GM23248 (cell line): ENCODE measurements at regions not wholly inside any gene's neighbourhood (a gene's known extent, or its start where the extent isn't known, plus 50 kb on each side); places are given as distances from the start of the nearest gene placed in this dataset.

Source experiments
- DNase-seq: peaks from one replicate; pipeline ENCODE4 v3.0.0-alpha.2; 2015
- H2AFZ ChIP-seq: fragments of 200-600 bp; sonication (generic); 2 replicates; pipeline ENCODE4 v1.6.1; 2016; ENCODE audit warnings: antibody characterized with exemption
- H3F3A ChIP-seq: fragments of 200-600 bp; sonication (generic); 2 replicates; pipeline ENCODE4 v1.6.1; 2016; ENCODE audit warnings: mild to moderate bottlenecking, antibody characterized with exemption, mixed run types; ENCODE audit not compliant: insufficient read depth
- H3K27ac ChIP-seq: fragments of 200-600 bp; sonication (generic); 2 replicates; pipeline ENCODE4 v1.5.1; 2016; ENCODE audit warnings: mild to moderate bottlenecking
- H3K27me3 ChIP-seq: fragments of 200-600 bp; sonication (generic); replicated peaks from 2 replicates; pipeline ENCODE4 v1.6.1; 2016; ENCODE audit warnings: mild to moderate bottlenecking; ENCODE audit not compliant: insufficient read depth
- H3K36me3 ChIP-seq: fragments of 200-600 bp; sonication (generic); 2 replicates; pipeline ENCODE4 v1.6.1; 2016; ENCODE audit warnings: low read depth, mild to moderate bottlenecking
- H3K4me1 ChIP-seq: fragments of 200-600 bp; sonication (generic); 2 replicates; pipeline ENCODE4 v1.6.1; 2016; ENCODE audit warnings: mild to moderate bottlenecking; ENCODE audit not compliant: insufficient read depth
- H3K4me2 ChIP-seq: fragments of 200-600 bp; sonication (generic); one replicate; pipeline ENCODE4 v1.6.1; 2016; ENCODE audit warnings: mild to moderate bottlenecking; ENCODE audit not compliant: unreplicated experiment
- H3K4me3 ChIP-seq: fragments of 200-600 bp; sonication (generic); 2 replicates; pipeline ENCODE4 v1.5.1; 2016; ENCODE audit warnings: mild to moderate bottlenecking
- H3K79me2 ChIP-seq: fragments of 200-600 bp; sonication (generic); 2 replicates; pipeline ENCODE4 v1.6.1; 2016; ENCODE audit warnings: mild to moderate bottlenecking; ENCODE audit not compliant: insufficient read depth
- H3K9ac ChIP-seq: fragments of 200-600 bp; sonication (generic); 2 replicates; pipeline ENCODE4 v1.6.1; 2016; ENCODE audit warnings: mild to moderate bottlenecking
- H3K9me2 ChIP-seq: fragments of 200-600 bp; sonication (generic); 2 replicates; pipeline ENCODE4 v1.6.1; 2016; ENCODE audit warnings: mixed run types, mild to moderate bottlenecking, moderate library complexity; ENCODE audit not compliant: insufficient read depth
- H3K9me3 ChIP-seq: fragments of 200-600 bp; sonication (generic); one replicate; pipeline ENCODE4 v1.6.1; 2017; ENCODE audit warnings: low read depth
- H4K20me1 ChIP-seq: fragments of 200-600 bp; sonication (generic); 2 replicates; pipeline ENCODE4 v1.6.0; 2016; ENCODE audit not compliant: insufficient read depth
- EZH2 ChIP-seq: fragments of 200-600 bp; sonication (generic); IDR thresholded peaks from 2 replicates; pipeline ENCODE4 v1.6.1; 2018; ENCODE audit warnings: antibody characterized with exemption, mild to moderate bottlenecking; ENCODE audit not compliant: insufficient read depth, poor library complexity, severe bottlenecking
- EZH2phosphoT487 ChIP-seq: fragments of 200-600 bp; sonication (generic); IDR thresholded peaks from 2 replicates; pipeline ENCODE4 v1.6.1; 2018; ENCODE audit warnings: antibody characterized with exemption, moderate library complexity, mild to moderate bottlenecking, low read depth; ENCODE audit not compliant: insufficient read depth
- WGBS, 2 experiments: methylation state at CpG; one replicate each; pipeline ENCODE4 v1.1.6; 2015 to 2017; ENCODE audit warnings: low lambda C conversion rate in 2 of 2, low coverage in 1 of 2; ENCODE audit errors: missing lambda C conversion rate in 2 of 2; 5-methylcytosine and 5-hydroxymethylcytosine counted together
- in situ Hi-C: fragments of 300-500 bp; cut with MboI; formaldehyde crosslinking; loops from 2 replicates; pipeline ENCODE4 v1.15.0; 2020

DNA sequence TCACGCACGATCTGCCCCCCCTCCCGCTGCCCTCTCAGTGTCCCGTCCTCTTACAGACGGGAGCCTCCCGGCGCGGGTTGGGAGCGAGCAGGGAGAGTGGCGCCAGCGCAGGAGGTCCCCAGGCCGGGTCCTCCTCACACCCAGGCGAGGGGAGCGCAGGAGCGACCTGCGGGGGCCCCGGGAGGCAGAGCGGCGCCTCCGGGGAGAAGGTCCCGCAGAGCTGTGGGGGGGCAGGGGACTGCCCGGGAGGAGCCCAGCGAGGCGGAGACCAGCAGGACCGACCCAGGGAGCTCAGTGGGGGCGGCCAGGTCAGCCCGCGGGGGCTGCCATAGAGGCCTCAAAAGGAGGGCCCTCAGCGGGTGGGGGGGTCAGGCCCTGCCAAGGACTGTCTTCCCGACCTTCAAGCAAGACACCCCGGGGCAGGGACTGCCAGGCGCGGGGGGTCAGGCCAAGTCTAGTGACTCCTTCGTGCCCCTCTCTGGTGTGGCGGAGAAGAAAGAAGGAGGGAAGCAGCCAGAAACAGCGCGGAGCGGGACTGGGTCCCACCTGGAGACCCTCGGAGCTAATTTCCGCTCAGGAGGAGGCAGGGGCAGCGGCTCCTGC, 123.3 kb upstream of the ERCC6L2 start:
- H2AFZ ChIP-seq, result no peak overlapping the region
- no peak for DNase-seq
- no peak overlapping the region for H3K4me3 ChIP-seq
- H3K4me2 ChIP-seq, result no peak overlapping the region
- 29% methylated on average over 26 to 41 of the region's 41 CpGs for WGBS, 2 experiments
- H3K9me3 ChIP-seq, result no peaks in the 10 kb centered on the region
- H4K20me1 ChIP-seq, result no peaks in the 10 kb centered on the region
- no peak overlapping the region for H3K27ac ChIP-seq
- peaks cover 8% of the 10 kb centered on the region; the same call in 1 of the 2 replicates for H3K4me1 ChIP-seq
- no peaks in the 10 kb centered on the region; the same call in 1 of the 2 replicates for H3K27me3 ChIP-seq
- no peak overlapping the region for H3K9ac ChIP-seq
- no peaks in the 10 kb centered on the region for H3K79me2 ChIP-seq
- no peaks in the 10 kb centered on the region for H3K36me3 ChIP-seq
- peaks cover 1% of the 10 kb centered on the region; the same call in 1 of the 2 replicates for H3F3A ChIP-seq
- TF ChIP-seq EZH2phosphoT487 (no peak), EZH2 (no peak)
- in situ Hi-C loops, result no loop called here
- no peaks in the 10 kb centered on the region for H3K9me2 ChIP-seq

DNA sequence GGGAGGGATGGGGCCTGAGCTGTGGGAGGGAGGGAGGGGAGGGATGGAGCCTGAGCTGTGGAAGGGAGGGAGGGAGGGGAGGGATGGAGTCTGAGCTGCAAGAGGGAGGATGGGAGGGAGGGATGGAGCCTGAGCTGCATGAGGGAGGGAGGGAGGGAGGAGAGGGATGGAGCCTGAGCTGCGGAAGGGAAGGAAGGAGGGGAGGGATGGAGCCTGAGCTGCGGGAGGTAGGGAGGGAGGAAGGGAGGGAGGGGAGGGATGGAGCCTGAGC, 124.0 kb upstream of the ERCC6L2 start:
- H3K36me3 ChIP-seq, result no peaks in the 10 kb centered on the region
- no peaks in the 10 kb centered on the region for H3F3A ChIP-seq
- H3K9me3 ChIP-seq, result no peaks in the 10 kb centered on the region
- H3K27me3 ChIP-seq, result no peaks in the 10 kb centered on the region; the same call in 1 of the 2 replicates
- no peaks in the 10 kb centered on the region for H3K9me2 ChIP-seq
- H3K4me2 ChIP-seq, result no peak overlapping the region
- in situ Hi-C loops, result no loop called here
- peaks cover under 1% of the 10 kb centered on the region; the same call in 1 of the 2 replicates for H3K4me1 ChIP-seq
- DNase-seq, result no peak
- WGBS, 2 experiments, result 69% methylated on average over 2 of the region's 2 CpGs; no CpG with 5 or more reads in 1 of the 2 experiments
- H3K27ac ChIP-seq, result no peak overlapping the region
- no peak overlapping the region for H2AFZ ChIP-seq
- H4K20me1 ChIP-seq, result no peaks in the 10 kb centered on the region
- no peaks in the 10 kb centered on the region for H3K79me2 ChIP-seq
- H3K9ac ChIP-seq, result no peak overlapping the region
- TF ChIP-seq EZH2phosphoT487 (no peak), EZH2 (no peak)
- no peak overlapping the region for H3K4me3 ChIP-seq

DNA sequence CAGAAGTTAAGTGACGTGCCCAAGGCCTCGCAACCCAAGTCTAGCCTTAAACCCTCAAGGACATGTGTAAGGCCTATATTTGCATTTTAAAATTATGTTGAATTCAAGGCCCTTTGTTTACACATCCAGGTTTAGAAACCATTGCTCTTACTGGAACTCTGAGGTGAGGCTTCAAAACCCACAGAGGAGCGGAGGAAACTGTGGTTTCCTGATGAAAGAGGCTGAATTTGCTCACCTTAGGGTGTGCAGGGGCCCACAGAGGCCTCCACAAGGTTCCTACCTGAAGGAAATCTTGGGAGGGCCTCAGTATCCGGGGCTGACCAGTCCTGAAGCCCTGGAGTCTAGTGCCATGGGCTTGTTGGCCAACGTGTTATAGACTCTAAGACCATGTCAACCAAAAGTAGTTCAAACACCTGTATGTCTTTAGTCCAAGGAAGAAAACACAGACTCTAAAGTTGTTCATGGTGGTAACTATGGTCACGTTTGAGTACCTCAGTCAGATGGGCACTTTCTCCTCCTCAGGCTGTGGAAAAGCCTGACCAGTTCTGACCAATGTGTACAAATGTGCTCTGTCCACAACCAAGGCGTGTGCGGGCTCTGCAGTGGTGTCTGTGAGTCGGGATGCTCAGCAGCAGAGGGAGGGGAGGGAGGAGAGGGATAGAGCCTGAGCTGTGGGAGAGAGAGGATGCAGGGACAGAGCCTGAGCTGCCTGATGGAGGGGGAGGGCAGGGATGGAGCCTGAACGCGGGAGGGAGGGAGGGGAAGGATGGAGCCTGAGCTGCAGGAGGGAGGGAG, 124.6 kb upstream of the ERCC6L2 start:
- Histone ChIP-seq H3K9me2 (no peaks in the 10 kb centered on the region), H3K9ac (no peak overlapping the region), H3K27me3 (no peaks in the 10 kb centered on the region; the same call in 1 of the 2 replicates), H3K36me3 (no peaks in the 10 kb centered on the region), H3K4me3 (no peak overlapping the region), H4K20me1 (no peaks in the 10 kb centered on the region), H3K9me3 (no peaks in the 10 kb centered on the region), H3F3A (no peaks in the 10 kb centered on the region), H3K27ac (no peak overlapping the region), H3K4me2 (no peak overlapping the region), H2AFZ (no peak overlapping the region), H3K79me2 (no peaks in the 10 kb centered on the region), H3K4me1 (no peaks in the 10 kb centered on the region)
- in situ Hi-C loops, result no loop called here
- 64 to 71% methylated on average over 9 to 11 of the region's 11 CpGs for WGBS, 2 experiments
- TF ChIP-seq EZH2phosphoT487 (no peak), EZH2 (no peak)
- DNase-seq, result no peak

DNA sequence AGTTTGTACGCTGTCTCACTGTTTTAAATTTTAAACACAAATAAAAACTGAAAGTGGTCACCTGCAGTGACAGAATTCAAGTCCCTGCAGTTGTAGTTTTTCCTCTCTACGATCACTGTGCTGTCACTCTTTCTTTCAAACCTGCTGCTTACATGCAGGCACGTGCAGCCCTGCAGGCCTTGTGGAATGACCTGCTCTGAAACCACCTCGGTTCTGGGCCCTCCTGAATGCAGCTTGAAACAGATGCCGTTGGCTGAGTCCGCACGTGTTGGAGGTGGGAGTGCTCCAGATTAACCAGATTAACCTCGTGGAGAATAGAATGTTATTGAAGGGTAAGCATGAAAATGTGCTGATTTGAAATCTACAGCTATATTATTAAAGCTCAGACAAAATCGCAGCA, 126.0 kb upstream of the ERCC6L2 start:
- H3K9ac ChIP-seq, result no peak overlapping the region
- H3K36me3 ChIP-seq, result no peaks in the 10 kb centered on the region
- in situ Hi-C loops, result loop anchor here (25.0 kb wide), 1 partner anchor 463 kb away; no protein-coding TSS in a partner anchor
- H3K27ac ChIP-seq, result no peak overlapping the region
- WGBS, 2 experiments, result 42 to 46% methylated on average over 9 of the region's 9 CpGs
- no peaks in the 10 kb centered on the region for H4K20me1 ChIP-seq
- no peak overlapping the region for H3K4me3 ChIP-seq
- no peaks in the 10 kb centered on the region for H3K9me3 ChIP-seq
- H3K79me2 ChIP-seq, result no peaks in the 10 kb centered on the region
- no peaks in the 10 kb centered on the region; the same call in 1 of the 2 replicates for H3K27me3 ChIP-seq
- TF ChIP-seq EZH2phosphoT487, result no peak
- TF ChIP-seq EZH2, result no peak
- no peaks in the 10 kb centered on the region for H3F3A ChIP-seq
- no peaks in the 10 kb centered on the region for H3K9me2 ChIP-seq
- H3K4me1 ChIP-seq, result no peaks in the 10 kb centered on the region
- H3K4me2 ChIP-seq, result no peak overlapping the region
- no peak overlapping the region for H2AFZ ChIP-seq
- no peak for DNase-seq
